Naive thymus-derived CD8-positive, alpha-beta T cell (primary cell): ENCODE measurements at regions not wholly inside any gene's neighbourhood (a gene's known extent, or its start where the extent isn't known, plus 50 kb on each side); places are given as distances from the start of the nearest gene placed in this dataset.

Source experiments
- ATAC-seq, 2 donors: fragments of 150-1000 bp; cut with Tn5 transposase in 1 of 2; sonication (Bioruptor Pico), chemical (Tn5 transposase) in 1 of 2; 1 replicate in 1 of 2; 2 replicates in 1 of 2; pipeline ENCODE4 v1.10.0; 2021; ENCODE audit warnings: mild to moderate bottlenecking in 2 of 2, moderate library complexity in 2 of 2
- POLR2A ChIA-PET: fragments of 350-600 bp; sonication (Branson Sonifier 250); formaldehyde crosslinking; loops from one replicate; lab custom pipeline; 2021; ENCODE audit warnings: antibody characterized with exemption; lab: Charles Lee
- DNase-seq, 10 donors: peaks; one replicate each; pipeline versions ENCODE4 v3.0.0 to v3.0.0-alpha.2; 2020 to 2022
- H3K27ac Mint-ChIP-seq, 10 donors: one replicate each; pipeline ENCODE4 v1.8.0; 2020 to 2022; ENCODE audit warnings: mild to moderate bottlenecking in 10 of 10, mixed read lengths in 10 of 10, moderate library complexity in 4 of 10, inconsistent platforms in 1 of 10
- H3K27me3 Mint-ChIP-seq, 5 donors: one replicate each; pipeline ENCODE4 v1.8.0; 2021 to 2022; ENCODE audit warnings: mixed read lengths in 5 of 5
- H3K36me3 Mint-ChIP-seq, 3 donors: one replicate each; pipeline ENCODE4 v1.8.0; 2020 to 2022; ENCODE audit warnings: mixed read lengths in 3 of 3, mild to moderate bottlenecking in 2 of 3, inconsistent platforms in 1 of 3
- H3K4me1 Mint-ChIP-seq, 4 donors: one replicate each; pipeline ENCODE4 v1.8.0; 2021 to 2022; ENCODE audit warnings: mixed read lengths in 4 of 4
- H3K4me3 Mint-ChIP-seq, 10 donors: one replicate each; pipeline ENCODE4 v1.8.0; 2020 to 2022; ENCODE audit warnings: mild to moderate bottlenecking in 10 of 10, mixed read lengths in 10 of 10, moderate library complexity in 6 of 10, inconsistent platforms in 1 of 10
- H3K9me3 Mint-ChIP-seq, 9 donors: one replicate each; pipeline ENCODE4 v1.8.0; 2020 to 2022; ENCODE audit warnings: mixed read lengths in 9 of 9, mild to moderate bottlenecking in 3 of 9, inconsistent platforms in 1 of 9, moderate library complexity in 1 of 9

DNA sequence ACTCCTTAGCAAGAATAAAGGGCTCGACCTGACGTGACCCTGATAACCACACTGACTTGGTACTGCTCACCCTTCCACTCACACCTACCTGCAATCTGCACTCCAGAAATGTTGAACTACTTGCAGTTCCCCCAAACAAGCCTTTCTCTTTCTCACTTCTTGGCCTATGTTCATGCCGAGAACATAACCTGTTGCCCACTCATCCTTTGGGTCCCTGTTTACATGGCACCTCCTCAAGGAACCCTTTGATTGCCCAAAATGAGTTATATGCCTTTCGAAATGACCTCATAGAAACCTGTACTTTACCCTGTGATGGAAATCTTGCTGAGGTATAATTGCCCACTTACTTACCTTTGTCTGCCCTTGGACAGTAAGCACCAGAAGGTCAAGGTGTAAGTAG, 96.2 kb downstream of the TMCO5A start:
- DNase-seq = no peak
- Mint-ChIP-seq H3K27ac (no peak overlapping the region), H3K4me1 (no peaks in the 10 kb centered on the region), H3K9me3 (peaks cover 0 to 6% (median 0%) of the 10 kb centered on the region in 9 donors), H3K4me3 (no peak overlapping the region), H3K36me3 (peaks cover 0 to 2% (median 0%) of the 10 kb centered on the region in 3 donors), H3K27me3 (peaks cover 10 to 33% (median 13%) of the 10 kb centered on the region in 5 donors)
- ATAC-seq = no peak
- POLR2A ChIA-PET = no interaction called here

DNA sequence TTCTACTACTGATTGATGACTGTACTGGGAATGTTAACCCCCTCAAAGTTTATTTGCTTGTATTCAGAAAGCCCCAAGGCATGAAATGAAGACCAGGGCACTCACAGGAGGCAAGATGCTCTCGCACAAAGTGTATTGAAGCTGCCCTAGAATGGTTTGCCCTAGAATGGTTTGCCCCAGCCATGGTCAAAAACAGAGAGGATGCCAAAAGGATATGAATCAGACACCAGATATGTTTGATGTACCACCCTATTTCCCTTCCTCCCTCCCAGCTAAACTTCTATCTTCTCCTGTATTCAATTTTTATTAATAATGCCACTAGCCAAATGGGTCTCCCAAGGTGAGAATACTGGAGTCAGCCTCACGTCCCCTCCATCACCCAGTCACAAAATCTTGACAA, 101.3 kb downstream of the TMCO5A start:
- Mint-ChIP-seq H3K27me3 (peaks cover 9 to 33% (median 21%) of the 10 kb centered on the region in 5 donors), H3K36me3 (no peaks in the 10 kb centered on the region), H3K27ac (no peak overlapping the region), H3K4me3 (no peak overlapping the region), H3K9me3 (peaks cover 0 to 11% (median 0%) of the 10 kb centered on the region in 9 donors), H3K4me1 (no peaks in the 10 kb centered on the region)
- DNase-seq = no peak
- POLR2A ChIA-PET = no interaction called here
- ATAC-seq = no peak

DNA sequence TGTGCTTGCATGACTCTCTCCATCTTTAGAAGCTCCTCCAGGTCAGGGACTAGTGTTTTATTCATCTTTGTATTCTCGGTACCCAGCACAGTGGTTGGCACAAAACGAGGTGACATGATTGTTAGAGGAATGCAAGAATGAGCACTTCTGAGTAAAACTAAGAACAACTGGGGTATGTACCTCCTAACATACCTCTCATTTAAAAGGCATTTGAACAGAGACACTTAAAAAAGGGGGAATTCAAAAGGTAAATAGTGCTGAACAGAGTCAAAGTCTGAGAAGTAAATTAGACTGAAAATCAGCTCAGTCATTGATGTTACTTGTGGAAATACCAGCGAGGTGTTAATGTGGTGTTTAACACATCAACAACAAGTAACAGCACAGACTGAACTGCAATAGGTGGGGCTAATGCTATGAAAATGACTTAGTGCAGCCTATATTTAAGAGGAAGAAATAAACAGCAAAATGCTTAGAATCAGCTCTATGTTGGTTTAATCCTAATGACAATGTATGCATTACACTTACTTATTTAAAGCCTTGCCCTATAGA, 102.4 kb downstream of the TMCO5A start:
- POLR2A ChIA-PET = interaction anchor here (0.6 kb wide), 1 partner anchor 307 kb away, joined by 4 read pairs; no protein-coding TSS in a partner anchor
- Mint-ChIP-seq H3K36me3 (no peaks in the 10 kb centered on the region), H3K4me1 (no peaks in the 10 kb centered on the region), H3K27me3 (peaks cover 8 to 33% (median 19%) of the 10 kb centered on the region in 5 donors), H3K9me3 (peaks cover 0 to 11% (median 0%) of the 10 kb centered on the region in 9 donors), H3K27ac (no peak overlapping the region), H3K4me3 (no peak overlapping the region)
- no peak for DNase-seq
- ATAC-seq = no peak

DNA sequence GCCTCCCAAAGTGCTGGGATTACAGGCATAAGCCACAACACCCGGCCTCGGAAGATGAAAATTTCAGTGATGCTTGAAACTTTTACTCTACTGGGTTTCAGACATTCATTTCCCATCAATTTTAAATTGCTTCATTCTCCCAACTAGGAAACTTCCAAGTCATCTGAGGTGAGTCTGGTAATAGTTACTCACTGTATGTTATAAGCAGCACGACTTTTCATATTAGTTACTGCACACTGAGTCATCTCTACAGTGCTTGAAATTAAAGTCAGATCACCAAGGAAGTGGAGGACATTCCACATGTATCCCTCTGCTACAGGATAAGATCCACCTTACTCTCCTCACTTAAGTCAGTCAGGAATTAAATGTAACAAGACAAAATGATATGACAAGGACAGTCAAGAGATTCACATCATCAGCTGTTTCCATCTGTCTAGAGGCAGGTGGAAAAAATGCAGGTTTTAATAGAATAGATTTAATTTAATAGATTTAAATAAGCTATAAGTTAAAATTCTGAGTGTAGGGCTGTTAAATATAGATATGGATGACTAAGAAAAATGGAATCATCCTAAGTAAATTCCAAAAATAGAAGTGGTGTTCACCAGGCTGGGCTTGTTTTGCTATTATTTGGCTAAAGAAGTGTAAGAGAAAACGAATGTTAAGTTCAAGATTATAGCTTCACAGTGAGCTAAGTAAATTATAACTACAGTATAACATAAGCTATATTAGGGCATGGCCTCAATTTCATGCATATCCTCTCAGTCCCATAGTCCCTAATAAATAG, 104.4 kb downstream of the TMCO5A start:
- DNase-seq (no peak), ATAC-seq (no peak)
- Mint-ChIP-seq H3K36me3 (no peaks in the 10 kb centered on the region), H3K9me3 (peaks cover 0 to 11% (median 0%) of the 10 kb centered on the region in 9 donors), H3K4me3 (no peak overlapping the region), H3K4me1 (peaks cover 0 to 3% (median 0%) of the 10 kb centered on the region in 4 donors), H3K27ac (peak overlapping the region in 1 of 10 donors; percentile 77), H3K27me3 (peaks cover 8 to 42% (median 23%) of the 10 kb centered on the region in 5 donors)
- POLR2A ChIA-PET = no interaction called here

DNA sequence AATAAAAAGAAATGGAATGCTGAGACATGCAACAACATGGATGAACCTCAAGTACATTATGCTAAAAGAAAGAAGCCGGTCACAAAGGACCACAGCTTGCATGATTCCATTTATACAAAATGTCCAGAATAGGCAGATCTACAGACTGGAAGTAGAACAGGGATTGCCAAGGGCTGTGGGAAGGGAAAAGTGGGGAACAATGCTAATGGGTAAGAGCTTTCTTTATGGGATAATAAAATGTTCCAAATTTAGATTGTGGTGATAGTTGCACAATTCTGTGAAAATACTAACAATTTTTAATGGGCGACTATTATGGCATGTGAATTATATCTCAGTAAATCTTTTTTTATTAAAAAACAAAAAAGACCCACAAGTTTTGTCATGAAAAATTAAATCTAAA, 106.2 kb downstream of the TMCO5A start:
- Mint-ChIP-seq H3K36me3 (no peaks in the 10 kb centered on the region), H3K4me3 (no peak overlapping the region), H3K4me1 (peaks cover 0 to 3% (median 0%) of the 10 kb centered on the region in 4 donors), H3K27ac (no peak overlapping the region), H3K27me3 (peaks cover 5 to 40% (median 17%) of the 10 kb centered on the region in 5 donors), H3K9me3 (peaks cover 0 to 11% (median 0%) of the 10 kb centered on the region in 9 donors)
- DNase-seq (no peak), ATAC-seq (no peak)
- POLR2A ChIA-PET = no interaction called here

DNA sequence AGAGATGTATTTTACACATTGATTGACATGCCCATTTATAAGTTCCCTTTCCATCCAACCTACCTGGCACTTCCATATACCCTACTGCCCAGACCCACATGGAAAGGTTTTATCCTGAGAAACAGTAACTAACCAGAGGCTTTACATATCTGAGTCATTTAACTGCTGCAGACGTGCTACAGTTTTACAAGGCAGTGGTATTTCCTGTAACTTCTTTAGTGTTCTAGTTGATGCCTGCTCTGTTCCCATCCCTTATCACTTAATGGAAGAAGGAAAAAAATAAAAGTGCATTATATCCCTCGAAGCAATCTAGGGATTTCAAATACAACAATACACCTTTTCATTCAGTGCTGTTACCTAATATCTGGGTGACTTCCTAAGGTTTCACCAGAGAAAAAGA, 107.1 kb downstream of the TMCO5A start:
- peaks cover 0 to 3% (median 0%) of the 10 kb centered on the region in 4 donors for H3K4me1 Mint-ChIP-seq
- H3K9me3 Mint-ChIP-seq = peaks cover 0 to 3% (median 0%) of the 10 kb centered on the region in 9 donors
- H3K27me3 Mint-ChIP-seq = peaks cover 0 to 34% (median 12%) of the 10 kb centered on the region in 5 donors
- DNase-seq (no peak), ATAC-seq (no peak)
- H3K4me3 Mint-ChIP-seq = no peak overlapping the region
- no peak overlapping the region for H3K27ac Mint-ChIP-seq
- POLR2A ChIA-PET = no interaction called here
- no peaks in the 10 kb centered on the region for H3K36me3 Mint-ChIP-seq

DNA sequence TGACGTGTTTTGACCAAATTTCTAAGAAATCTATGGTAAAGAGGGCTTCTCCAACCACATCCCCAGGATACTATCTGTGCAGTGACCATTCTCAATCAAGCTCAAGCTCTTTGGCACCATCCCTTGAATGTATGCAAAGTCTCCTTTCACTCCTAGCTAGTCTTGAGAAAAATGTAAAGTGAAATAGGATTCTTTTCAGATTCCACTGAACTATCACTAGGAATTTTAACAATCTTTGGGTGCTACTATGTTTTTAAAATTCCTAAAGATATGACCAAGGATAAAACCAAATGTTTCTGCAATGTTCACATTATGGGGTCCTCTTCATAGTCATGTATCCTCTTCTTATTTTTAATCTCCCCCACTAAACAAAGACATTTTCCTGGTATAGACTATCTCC, 107.8 kb downstream of the TMCO5A start:
- Mint-ChIP-seq H3K9me3 (peaks cover 0 to under 1% (median 0%) of the 10 kb centered on the region in 9 donors), H3K27ac (no peak overlapping the region), H3K36me3 (no peaks in the 10 kb centered on the region), H3K27me3 (peaks cover 0 to 28% (median 9%) of the 10 kb centered on the region in 5 donors), H3K4me1 (peaks cover 0 to 3% (median 0%) of the 10 kb centered on the region in 4 donors), H3K4me3 (no peak overlapping the region)
- ATAC-seq (no peak), DNase-seq (no peak)
- POLR2A ChIA-PET = no interaction called here

DNA sequence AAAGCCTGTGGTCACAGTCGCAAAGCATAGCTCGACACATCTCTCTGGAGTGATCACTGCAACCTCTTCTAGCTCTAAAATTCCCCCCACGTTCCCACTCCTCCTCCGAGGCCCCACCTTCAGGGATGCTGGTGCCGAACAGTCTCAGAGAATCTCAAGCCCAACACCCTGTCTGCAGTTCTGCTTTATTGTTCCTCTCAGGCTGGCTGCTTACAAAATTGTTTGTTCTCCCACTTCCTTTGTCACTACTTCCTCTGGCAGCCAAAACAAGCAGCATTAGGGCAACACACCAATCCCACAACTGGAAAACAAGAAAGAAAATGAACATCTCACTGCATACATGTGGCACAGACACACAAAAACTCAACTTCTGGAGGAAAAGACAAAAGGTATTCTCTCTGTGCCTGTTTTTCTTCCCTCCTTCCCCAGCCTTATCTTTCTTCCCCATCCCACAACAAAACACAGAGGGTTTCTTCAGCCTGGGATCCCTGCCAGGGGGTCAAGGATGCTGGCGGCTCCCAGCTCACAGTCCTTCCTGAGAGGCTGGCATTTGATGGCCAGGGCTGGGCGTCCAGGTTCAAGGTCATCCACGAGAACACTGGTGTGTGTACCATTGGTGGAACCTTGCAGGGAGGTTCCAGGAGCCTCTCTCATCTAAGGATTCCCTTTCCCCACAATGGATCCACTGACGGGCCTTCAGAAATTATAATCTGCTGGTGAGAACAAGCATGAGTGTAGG, 108.4 kb downstream of the TMCO5A start:
- no peak for ATAC-seq
- H3K4me1 Mint-ChIP-seq = peaks cover 0 to 3% (median 0%) of the 10 kb centered on the region in 4 donors
- H3K4me3 Mint-ChIP-seq = no peak overlapping the region
- POLR2A ChIA-PET = no interaction called here
- peaks cover 0 to 2% (median 0%) of the 10 kb centered on the region in 9 donors for H3K9me3 Mint-ChIP-seq
- no peak overlapping the region for H3K27ac Mint-ChIP-seq
- H3K36me3 Mint-ChIP-seq = no peaks in the 10 kb centered on the region
- H3K27me3 Mint-ChIP-seq = peaks cover 0 to 23% (median 8%) of the 10 kb centered on the region in 5 donors
- DNase-seq = no peak

DNA sequence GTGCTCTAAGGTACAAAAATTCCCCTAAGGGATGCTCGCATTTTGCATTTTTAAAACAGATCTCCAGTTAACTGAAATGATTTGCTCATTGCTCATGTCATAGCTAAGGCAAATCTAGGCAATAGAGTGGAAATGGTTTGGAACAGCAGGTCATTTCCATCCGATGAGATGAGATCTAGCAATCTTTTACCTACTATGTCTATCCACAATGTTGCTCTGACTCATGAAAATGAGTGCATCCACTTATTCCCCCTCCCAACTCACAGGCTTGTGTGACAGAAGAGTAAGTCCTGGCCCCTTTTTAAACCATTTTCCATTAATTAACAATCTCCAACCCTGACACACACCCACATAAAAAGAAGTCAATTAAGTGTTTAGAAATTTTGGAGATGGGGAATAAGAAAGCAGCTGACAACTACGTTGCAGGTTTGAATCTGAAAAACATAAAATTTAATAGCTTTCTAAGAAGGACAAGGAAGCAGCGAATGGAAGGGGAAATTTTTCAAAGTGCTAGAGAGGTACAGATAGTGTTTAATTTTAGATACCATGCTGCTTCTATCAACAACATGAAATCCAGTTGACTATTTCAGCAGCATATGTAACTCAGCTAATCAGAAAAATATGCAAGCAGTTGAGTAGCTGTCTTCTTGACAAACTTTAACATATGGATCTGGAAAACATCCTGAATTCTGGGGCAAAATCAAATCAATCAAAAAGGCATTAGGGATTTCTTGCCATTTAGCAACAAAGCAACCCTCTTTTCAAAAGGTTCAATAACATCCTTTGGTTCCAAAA, 112.0 kb downstream of the TMCO5A start:
- DNase-seq = no peak
- no peaks in the 10 kb centered on the region for H3K36me3 Mint-ChIP-seq
- ATAC-seq = no peak
- POLR2A ChIA-PET = no interaction called here
- peak overlapping the region in 1 of 10 donors; percentile 2 for H3K4me3 Mint-ChIP-seq
- H3K27me3 Mint-ChIP-seq = peaks cover 0 to 23% (median 4%) of the 10 kb centered on the region in 5 donors
- H3K9me3 Mint-ChIP-seq = peaks cover 0 to 2% (median 0%) of the 10 kb centered on the region in 9 donors
- H3K27ac Mint-ChIP-seq = no peak overlapping the region
- peaks cover 0 to 3% (median 0%) of the 10 kb centered on the region in 4 donors for H3K4me1 Mint-ChIP-seq

DNA sequence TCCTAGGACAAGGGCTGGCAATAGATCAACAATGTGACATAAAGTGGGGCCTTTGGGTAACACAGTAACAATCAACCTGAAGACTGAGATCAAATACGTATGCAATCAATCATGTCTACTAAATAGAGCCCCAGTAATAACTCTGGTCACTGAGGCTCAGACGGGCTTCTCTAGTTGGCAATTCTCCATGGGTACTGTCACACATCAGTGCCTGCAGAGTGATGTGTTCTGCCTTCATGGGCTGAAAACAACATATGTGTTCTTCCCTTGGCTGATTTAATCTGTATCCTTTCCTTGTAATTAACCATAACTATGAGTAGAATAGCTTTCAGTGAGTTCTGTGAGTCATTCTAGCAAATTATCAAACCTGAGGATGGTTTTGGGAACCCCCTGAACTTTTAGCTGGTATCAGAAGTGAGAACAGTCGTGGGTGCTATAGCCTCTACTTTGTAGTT, 113.6 kb downstream of the TMCO5A start:
- Mint-ChIP-seq H3K27me3 (peaks cover 0 to 17% (median under 1%) of the 10 kb centered on the region in 5 donors), H3K4me3 (no peak overlapping the region), H3K4me1 (no peaks in the 10 kb centered on the region), H3K27ac (no peak overlapping the region), H3K9me3 (peaks cover 0 to 2% (median 0%) of the 10 kb centered on the region in 9 donors), H3K36me3 (no peaks in the 10 kb centered on the region)
- DNase-seq = no peak
- POLR2A ChIA-PET = no interaction called here
- ATAC-seq = no peak

DNA sequence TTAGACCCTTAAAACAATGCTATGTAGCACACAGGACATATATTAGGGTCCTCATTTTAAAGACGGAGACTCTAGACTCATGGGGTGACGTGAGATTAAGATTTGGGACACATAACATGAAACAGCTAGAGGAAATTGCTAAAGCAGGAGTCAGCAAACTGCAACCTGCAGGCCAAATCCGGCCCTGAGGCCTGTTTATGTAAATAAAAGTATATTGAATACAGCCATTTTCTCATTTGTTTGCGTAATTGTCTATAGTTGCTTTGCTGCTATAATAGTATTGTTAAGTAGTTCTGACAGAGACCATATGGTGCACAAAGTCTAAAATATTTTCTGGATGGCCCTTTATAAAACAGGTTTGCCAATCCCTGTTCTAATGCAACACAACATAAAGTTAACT, 115.5 kb downstream of the TMCO5A start:
- H3K27ac Mint-ChIP-seq = no peak overlapping the region
- peaks cover 0 to 2% (median 0%) of the 10 kb centered on the region in 9 donors for H3K9me3 Mint-ChIP-seq

More for the DNA sequence above, 115.5 kb downstream of the TMCO5A start:
- POLR2A ChIA-PET = no interaction called here
- Mint-ChIP-seq H3K4me3 (no peak overlapping the region), H3K27me3 (peaks cover 0 to 11% (median 0%) of the 10 kb centered on the region in 5 donors), H3K4me1 (no peaks in the 10 kb centered on the region), H3K36me3 (no peaks in the 10 kb centered on the region)
- DNase-seq (no peak), ATAC-seq (no peak)
